Peyer's patch (tissue), 4 donors: ENCODE measurements at regions not wholly inside any gene's neighbourhood (a gene's known extent, or its start where the extent isn't known, plus 50 kb on each side); places are given as distances from the start of the nearest gene placed in this dataset.

Experiments
- DNase-seq, 3 donors: peaks; one replicate each; pipeline ENCODE4 v3.0.0-alpha.2; 2017 to 2019
- H3K27ac ChIP-seq, 4 donors: fragments of 200-600 bp; sonication (generic); one replicate each; pipeline ENCODE4 v1.5.1; 2016 to 2019
- H3K27me3 ChIP-seq, 2 donors: fragments of 200-600 bp; sonication (generic); one replicate each; pipeline ENCODE4 v1.5.1; 2019
- H3K36me3 ChIP-seq, 3 donors: fragments of 200-600 bp; sonication (generic); one replicate each; pipeline ENCODE4 v1.5.1; 2016 to 2019
- H3K4me1 ChIP-seq, 4 donors: fragments of 200-600 bp; sonication (generic); one replicate each; pipeline ENCODE4 v1.5.1; 2016 to 2019
- H3K4me3 ChIP-seq, 4 donors: fragments of 200-600 bp; sonication (generic); 1 replicate in 3 of 4; 2 replicates in 1 of 4; pipeline ENCODE4 v1.5.1; 2016 to 2019; ENCODE audit warnings: mild to moderate bottlenecking in 1 of 4
- H3K9me3 ChIP-seq, 4 donors: fragments of 200-600 bp; sonication (generic); one replicate each; pipeline ENCODE4 v1.5.1; 2016 to 2019; ENCODE audit warnings: mild to moderate bottlenecking in 1 of 4
- CTCF ChIP-seq, 6 experiments: fragments of 450-650 bp in 4 of 6; fragments of 200-600 bp in 2 of 6; sonication (generic) in 1 of 6; IDR thresholded peaks; one replicate each; pipeline ENCODE4 v1.5.1; 2017 to 2019; ENCODE audit warnings: antibody characterized with exemption in 6 of 6, mild to moderate bottlenecking in 3 of 6, moderate library complexity in 1 of 6
- POLR2A ChIP-seq, 2 donors: fragments of 450-650 bp; IDR thresholded peaks; one replicate each; pipeline ENCODE4 v1.5.1; 2017; ENCODE audit warnings: antibody characterized with exemption in 2 of 2, mild to moderate bottlenecking in 2 of 2, moderate library complexity in 2 of 2

- Histone ChIP-seq H3K9me3 (no peaks in the 10 kb centered on the region), H3K27me3 (no peaks in the 10 kb centered on the region), H3K36me3 (no peaks in the 10 kb centered on the region), H3K4me1 (no peaks in the 10 kb centered on the region), H3K4me3 (no peak overlapping the region), H3K27ac (no peak overlapping the region)
- DNase-seq, result no peak
- TF ChIP-seq POLR2A (IDR thresholded peaks at IDR 0.05) (no peak), CTCF (IDR thresholded peaks at IDR 0.05) (no peak)
Observed at GRCh38 chr3:189053322-189053721, 118.4 kb upstream of the TPRG1 start.

- no peaks in the 10 kb centered on the region for H3K9me3 ChIP-seq
- H3K4me3 ChIP-seq, result no peak overlapping the region
- no peak overlapping the region for H3K27ac ChIP-seq
- no peaks in the 10 kb centered on the region for H3K4me1 ChIP-seq
- TF ChIP-seq CTCF (IDR thresholded peaks at IDR 0.05), result no peak
- TF ChIP-seq POLR2A (IDR thresholded peaks at IDR 0.05), result no peak
- H3K36me3 ChIP-seq, result no peaks in the 10 kb centered on the region
- no peaks in the 10 kb centered on the region for H3K27me3 ChIP-seq
- DNase-seq, result no peak
Observed at GRCh38 chr3:189056646-189057335, 115.0 kb upstream of the TPRG1 start.

GRCh38 chr3:189057369-189057768 lies 114.4 kb upstream of the TPRG1 start:
- Histone ChIP-seq H3K27me3 (no peaks in the 10 kb centered on the region), H3K27ac (no peak overlapping the region), H3K4me3 (no peak overlapping the region), H3K4me1 (no peaks in the 10 kb centered on the region), H3K36me3 (no peaks in the 10 kb centered on the region), H3K9me3 (no peaks in the 10 kb centered on the region)
- TF ChIP-seq POLR2A (IDR thresholded peaks at IDR 0.05) (no peak), CTCF (IDR thresholded peaks at IDR 0.05) (no peak)
- DNase-seq, result no peak

- Histone ChIP-seq H3K9me3 (no peaks in the 10 kb centered on the region), H3K27me3 (no peaks in the 10 kb centered on the region), H3K36me3 (no peaks in the 10 kb centered on the region), H3K4me1 (no peaks in the 10 kb centered on the region), H3K27ac (no peak overlapping the region), H3K4me3 (no peak overlapping the region)
- TF ChIP-seq POLR2A (IDR thresholded peaks at IDR 0.05) (no peak), CTCF (IDR thresholded peaks at IDR 0.05) (no peak)
- DNase-seq, result no peak
Observed at GRCh38 chr3:189058071-189058470, 113.7 kb upstream of the TPRG1 start.

GRCh38 chr3:189070965-189071364 lies 100.8 kb upstream of the TPRG1 start:
- Histone ChIP-seq H3K27me3 (no peaks in the 10 kb centered on the region), H3K4me1 (no peaks in the 10 kb centered on the region), H3K36me3 (no peaks in the 10 kb centered on the region), H3K27ac (no peak overlapping the region), H3K4me3 (no peak overlapping the region), H3K9me3 (no peaks in the 10 kb centered on the region)
- no peak for TF ChIP-seq CTCF (IDR thresholded peaks at IDR 0.05)
- no peak for TF ChIP-seq POLR2A (IDR thresholded peaks at IDR 0.05)
- DNase-seq, result no peak

- TF ChIP-seq POLR2A (IDR thresholded peaks at IDR 0.05) (no peak), CTCF (IDR thresholded peaks at IDR 0.05) (no peak)
- H3K27me3 ChIP-seq, result no peaks in the 10 kb centered on the region
- no peaks in the 10 kb centered on the region for H3K4me1 ChIP-seq
- no peaks in the 10 kb centered on the region for H3K36me3 ChIP-seq
- no peak for DNase-seq
- H3K4me3 ChIP-seq, result no peak overlapping the region
- H3K27ac ChIP-seq, result no peak overlapping the region
- H3K9me3 ChIP-seq, result no peaks in the 10 kb centered on the region
Observed at GRCh38 chr3:189071446-189071845, 100.3 kb upstream of the TPRG1 start.
